ENCODE measurements at regions not wholly inside any gene's neighbourhood (a gene's known extent, or its start where the extent isn't known, plus 50 kb on each side); places are given as distances from the start of the nearest gene placed in this dataset.

- peaks cover 2% of the 10 kb centered on the region for H3K9me3 Mint-ChIP-seq
- no peak for DNase-seq
- no peaks in the 10 kb centered on the region for H3K27me3 Mint-ChIP-seq
- H3K4me3 Mint-ChIP-seq: no peak overlapping the region
- no peak overlapping the region for H3K27ac Mint-ChIP-seq
- no peaks in the 10 kb centered on the region for H3K36me3 Mint-ChIP-seq
- H3K4me1 Mint-ChIP-seq: no peaks in the 10 kb centered on the region
Measured at GRCh38 chr1:188382851-188383250, 1554.1 kb downstream of the PLA2G4A start.

- H3K27ac Mint-ChIP-seq: no peak overlapping the region
- peaks cover 6% of the 10 kb centered on the region for H3K9me3 Mint-ChIP-seq
- no peak overlapping the region for H3K4me3 Mint-ChIP-seq
- H3K4me1 Mint-ChIP-seq: no peaks in the 10 kb centered on the region
- no peaks in the 10 kb centered on the region for H3K36me3 Mint-ChIP-seq
- no peak for DNase-seq
- H3K27me3 Mint-ChIP-seq: no peaks in the 10 kb centered on the region
Measured at GRCh38 chr1:188386161-188386560, 1557.4 kb downstream of the PLA2G4A start.

GRCh38 chr1:188386666-188387065, 1557.9 kb downstream of the PLA2G4A start:
- no peak overlapping the region for H3K4me3 Mint-ChIP-seq
- DNase-seq: no peak
- no peak overlapping the region for H3K27ac Mint-ChIP-seq
- H3K4me1 Mint-ChIP-seq: no peaks in the 10 kb centered on the region
- peaks cover 6% of the 10 kb centered on the region for H3K9me3 Mint-ChIP-seq
- no peaks in the 10 kb centered on the region for H3K27me3 Mint-ChIP-seq
- no peaks in the 10 kb centered on the region for H3K36me3 Mint-ChIP-seq

GRCh38 chr1:188394677-188395076, 1565.9 kb downstream of the PLA2G4A start:
- peaks cover 8% of the 10 kb centered on the region for H3K9me3 Mint-ChIP-seq
- H3K36me3 Mint-ChIP-seq: no peaks in the 10 kb centered on the region
- H3K27me3 Mint-ChIP-seq: no peaks in the 10 kb centered on the region
- DNase-seq: no peak
- no peak overlapping the region for H3K4me3 Mint-ChIP-seq
- H3K27ac Mint-ChIP-seq: no peak overlapping the region
- H3K4me1 Mint-ChIP-seq: no peaks in the 10 kb centered on the region

- no peaks in the 10 kb centered on the region for H3K36me3 Mint-ChIP-seq
- H3K9me3 Mint-ChIP-seq: peaks cover 5% of the 10 kb centered on the region
- H3K4me3 Mint-ChIP-seq: no peak overlapping the region
- no peaks in the 10 kb centered on the region for H3K4me1 Mint-ChIP-seq
- no peak overlapping the region for H3K27ac Mint-ChIP-seq
- H3K27me3 Mint-ChIP-seq: no peaks in the 10 kb centered on the region
- DNase-seq: no peak
Measured at GRCh38 chr1:188397521-188397920, 1568.8 kb downstream of the PLA2G4A start.

- Mint-ChIP-seq H3K27me3 (no peaks in the 10 kb centered on the region), H3K27ac (no peak overlapping the region), H3K36me3 (no peaks in the 10 kb centered on the region), H3K9me3 (no peaks in the 10 kb centered on the region), H3K4me3 (no peak overlapping the region), H3K4me1 (no peaks in the 10 kb centered on the region)
- DNase-seq: no peak
Measured at GRCh38 chr1:188402986-188403385, 1574.2 kb downstream of the PLA2G4A start.

GRCh38 chr1:188406636-188407035, 1577.9 kb downstream of the PLA2G4A start:
- H3K27ac Mint-ChIP-seq: no peak overlapping the region
- no peaks in the 10 kb centered on the region for H3K4me1 Mint-ChIP-seq
- H3K4me3 Mint-ChIP-seq: no peak overlapping the region
- no peaks in the 10 kb centered on the region for H3K36me3 Mint-ChIP-seq
- no peaks in the 10 kb centered on the region for H3K27me3 Mint-ChIP-seq
- no peak for DNase-seq
- peaks cover 3% of the 10 kb centered on the region for H3K9me3 Mint-ChIP-seq

- Mint-ChIP-seq H3K4me3 (no peak overlapping the region), H3K9me3 (no peaks in the 10 kb centered on the region), H3K27me3 (no peaks in the 10 kb centered on the region), H3K27ac (no peak overlapping the region), H3K36me3 (no peaks in the 10 kb centered on the region), H3K4me1 (no peaks in the 10 kb centered on the region)
- DNase-seq: no peak
Measured at GRCh38 chr1:188420177-188420576, 1591.4 kb downstream of the PLA2G4A start.

GRCh38 chr1:188423073-188423472, 1594.3 kb downstream of the PLA2G4A start:
- no peak overlapping the region for H3K27ac Mint-ChIP-seq
- H3K36me3 Mint-ChIP-seq: no peaks in the 10 kb centered on the region
- no peak for DNase-seq
- H3K4me1 Mint-ChIP-seq: no peaks in the 10 kb centered on the region
- H3K9me3 Mint-ChIP-seq: peaks cover 4% of the 10 kb centered on the region
- H3K27me3 Mint-ChIP-seq: no peaks in the 10 kb centered on the region
- H3K4me3 Mint-ChIP-seq: no peak overlapping the region

GRCh38 chr1:188424176-188424575, 1595.4 kb downstream of the PLA2G4A start:
- Mint-ChIP-seq H3K27me3 (no peaks in the 10 kb centered on the region), H3K27ac (no peak overlapping the region), H3K36me3 (no peaks in the 10 kb centered on the region), H3K4me1 (no peaks in the 10 kb centered on the region), H3K4me3 (no peak overlapping the region), H3K9me3 (peaks cover 4% of the 10 kb centered on the region)
- DNase-seq: no peak

- Mint-ChIP-seq H3K4me3 (no peak overlapping the region), H3K27me3 (no peaks in the 10 kb centered on the region), H3K9me3 (peaks cover 4% of the 10 kb centered on the region), H3K27ac (no peak overlapping the region), H3K36me3 (no peaks in the 10 kb centered on the region), H3K4me1 (no peaks in the 10 kb centered on the region)
- DNase-seq: no peak
Measured at GRCh38 chr1:188425687-188426086, 1596.9 kb downstream of the PLA2G4A start.

GRCh38 chr1:188426561-188426960, 1597.8 kb downstream of the PLA2G4A start:
- H3K4me1 Mint-ChIP-seq: no peaks in the 10 kb centered on the region
- H3K4me3 Mint-ChIP-seq: no peak overlapping the region
- no peaks in the 10 kb centered on the region for H3K36me3 Mint-ChIP-seq
- H3K27ac Mint-ChIP-seq: no peak overlapping the region
- H3K27me3 Mint-ChIP-seq: no peaks in the 10 kb centered on the region
- peaks cover 4% of the 10 kb centered on the region for H3K9me3 Mint-ChIP-seq
- no peak for DNase-seq

GRCh38 chr1:188427642-188428041, 1598.9 kb downstream of the PLA2G4A start:
- Mint-ChIP-seq H3K9me3 (peaks cover 4% of the 10 kb centered on the region), H3K27ac (no peak overlapping the region), H3K36me3 (no peaks in the 10 kb centered on the region), H3K27me3 (no peaks in the 10 kb centered on the region), H3K4me1 (no peaks in the 10 kb centered on the region), H3K4me3 (no peak overlapping the region)
- no peak for DNase-seq

GRCh38 chr1:188429386-188429785, 1600.6 kb downstream of the PLA2G4A start:
- Mint-ChIP-seq H3K36me3 (no peaks in the 10 kb centered on the region), H3K27me3 (no peaks in the 10 kb centered on the region), H3K4me3 (no peak overlapping the region), H3K27ac (no peak overlapping the region), H3K9me3 (peaks cover 4% of the 10 kb centered on the region), H3K4me1 (no peaks in the 10 kb centered on the region)
- DNase-seq: no peak

GRCh38 chr1:188432427-188432826, 1603.7 kb downstream of the PLA2G4A start:
- no peak for DNase-seq
- Mint-ChIP-seq H3K4me3 (no peak overlapping the region), H3K27me3 (no peaks in the 10 kb centered on the region), H3K9me3 (peaks cover 2% of the 10 kb centered on the region), H3K27ac (no peak overlapping the region), H3K4me1 (no peaks in the 10 kb centered on the region), H3K36me3 (no peaks in the 10 kb centered on the region)

- Mint-ChIP-seq H3K4me3 (no peak overlapping the region), H3K27me3 (no peaks in the 10 kb centered on the region), H3K36me3 (no peaks in the 10 kb centered on the region), H3K4me1 (no peaks in the 10 kb centered on the region), H3K9me3 (no peaks in the 10 kb centered on the region), H3K27ac (no peak overlapping the region)
- DNase-seq: no peak
Measured at GRCh38 chr1:188433425-188433824, 1604.7 kb downstream of the PLA2G4A start.

- no peak for DNase-seq
- Mint-ChIP-seq H3K27ac (no peak overlapping the region), H3K4me3 (no peak overlapping the region), H3K27me3 (no peaks in the 10 kb centered on the region), H3K4me1 (no peaks in the 10 kb centered on the region), H3K36me3 (no peaks in the 10 kb centered on the region), H3K9me3 (peaks cover 3% of the 10 kb centered on the region)
Measured at GRCh38 chr1:188444526-188444925, 1615.8 kb downstream of the PLA2G4A start.

Measured in activated naive CD8-positive, alpha-beta T cell treated with anti-CD3 and anti-CD28 coated beads for 36 hours (primary cell).